ENCODE measurements at regions not wholly inside any gene's neighbourhood (a gene's known extent, or its start where the extent isn't known, plus 50 kb on each side); places are given as distances from the start of the nearest gene placed in this dataset.

- no peak for TF ChIP-seq TAF1 (IDR thresholded peaks at IDR 0.05; ENCODE audit: borderline replicate concordance, insufficient read depth, low read length)
- TF ChIP-seq SIN3A (IDR thresholded peaks at IDR 0.05; ENCODE audit: borderline replicate concordance, insufficient read depth, low read length), result no peak
- no peak for TF ChIP-seq POLR2AphosphoS5 (IDR thresholded peaks at IDR 0.05; ENCODE audit: low read depth, low read length)
- TF ChIP-seq, protein P1, sequence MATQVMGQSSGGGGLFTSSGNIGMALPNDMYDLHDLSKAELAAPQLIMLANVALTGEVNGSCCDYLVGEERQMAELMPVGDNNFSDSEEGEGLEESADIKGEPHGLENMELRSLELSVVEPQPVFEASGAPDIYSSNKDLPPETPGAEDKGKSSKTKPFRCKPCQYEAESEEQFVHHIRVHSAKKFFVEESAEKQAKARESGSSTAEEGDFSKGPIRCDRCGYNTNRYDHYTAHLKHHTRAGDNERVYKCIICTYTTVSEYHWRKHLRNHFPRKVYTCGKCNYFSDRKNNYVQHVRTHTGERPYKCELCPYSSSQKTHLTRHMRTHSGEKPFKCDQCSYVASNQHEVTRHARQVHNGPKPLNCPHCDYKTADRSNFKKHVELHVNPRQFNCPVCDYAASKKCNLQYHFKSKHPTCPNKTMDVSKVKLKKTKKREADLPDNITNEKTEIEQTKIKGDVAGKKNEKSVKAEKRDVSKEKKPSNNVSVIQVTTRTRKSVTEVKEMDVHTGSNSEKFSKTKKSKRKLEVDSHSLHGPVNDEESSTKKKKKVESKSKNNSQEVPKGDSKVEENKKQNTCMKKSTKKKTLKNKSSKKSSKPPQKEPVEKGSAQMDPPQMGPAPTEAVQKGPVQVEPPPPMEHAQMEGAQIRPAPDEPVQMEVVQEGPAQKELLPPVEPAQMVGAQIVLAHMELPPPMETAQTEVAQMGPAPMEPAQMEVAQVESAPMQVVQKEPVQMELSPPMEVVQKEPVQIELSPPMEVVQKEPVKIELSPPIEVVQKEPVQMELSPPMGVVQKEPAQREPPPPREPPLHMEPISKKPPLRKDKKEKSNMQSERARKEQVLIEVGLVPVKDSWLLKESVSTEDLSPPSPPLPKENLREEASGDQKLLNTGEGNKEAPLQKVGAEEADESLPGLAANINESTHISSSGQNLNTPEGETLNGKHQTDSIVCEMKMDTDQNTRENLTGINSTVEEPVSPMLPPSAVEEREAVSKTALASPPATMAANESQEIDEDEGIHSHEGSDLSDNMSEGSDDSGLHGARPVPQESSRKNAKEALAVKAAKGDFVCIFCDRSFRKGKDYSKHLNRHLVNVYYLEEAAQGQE (IDR thresholded peaks at IDR 0.05; ENCODE audit: insufficient read depth in 1 of 2, low read depth in 2 of 2, low read length in 2 of 2), result no peak
- no peak for TF ChIP-seq FOXP2 (optimal IDR thresholded peaks at IDR 0.05; ENCODE audit: borderline replicate concordance, extremely low read depth, extremely low read length, insufficient read depth)
Observed at GRCh38 chr14:22297376-22297775, 291.6 kb downstream of the DAD1 start.

Measured in PFSK-1 (cell line).